GM21723 (cell line): ENCODE measurements at regions not wholly inside any gene's neighbourhood (a gene's known extent, or its start where the extent isn't known, plus 50 kb on each side); places are given as distances from the start of the nearest gene placed in this dataset.

ENCODE experiments used
- ATAC-seq: cut with Tn5 transposase; IDR thresholded peaks from one replicate; pipeline ENCODE4 v1.9.1; 2021; ENCODE audit warnings: mild to moderate bottlenecking, moderate library complexity; ENCODE audit not compliant: unreplicated experiment

GRCh38 chr5:104265531-104266140, 703.0 kb upstream of the NUDT12 start:
- no peak for ATAC-seq

DNA sequence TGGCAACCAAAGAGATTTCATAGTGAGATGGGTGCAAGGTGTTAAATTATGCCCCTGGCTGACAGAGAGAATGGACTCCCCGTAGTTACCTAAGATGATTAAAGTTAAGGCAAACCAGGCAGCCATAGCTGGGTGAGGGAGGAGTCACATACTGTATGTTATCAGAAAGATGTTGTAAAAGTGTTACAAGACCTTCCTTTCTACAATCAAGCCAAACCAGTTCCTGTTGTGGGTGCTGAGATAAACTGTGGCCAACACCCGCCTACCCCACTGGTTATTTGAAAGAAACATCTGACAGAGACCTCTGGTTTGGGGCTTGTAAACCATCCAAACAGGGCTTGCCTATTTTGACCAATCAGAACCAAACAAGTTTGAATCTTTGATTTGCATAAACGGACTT, 684.7 kb upstream of the NUDT12 start:
- no peak for ATAC-seq

DNA sequence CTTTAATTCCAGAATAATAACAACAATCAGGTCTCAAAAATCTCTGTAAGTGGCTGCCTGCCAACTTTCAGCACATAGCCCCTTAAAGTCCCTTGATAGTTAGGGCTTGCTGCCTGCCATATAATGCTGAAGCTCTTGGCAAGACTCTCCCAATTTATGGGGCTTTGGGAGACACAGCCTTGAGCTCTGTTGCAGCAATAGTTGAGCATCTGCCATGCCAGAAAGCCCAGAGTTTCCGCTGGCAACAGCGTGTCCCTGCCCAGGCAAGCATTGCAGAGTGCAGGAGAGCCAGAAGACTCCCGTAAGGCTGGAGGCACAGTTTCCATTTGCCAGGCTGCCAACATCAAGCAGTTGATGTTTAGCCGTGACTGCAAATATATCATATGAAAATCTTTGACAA, 678.5 kb upstream of the NUDT12 start:
- ATAC-seq, result no peak

DNA sequence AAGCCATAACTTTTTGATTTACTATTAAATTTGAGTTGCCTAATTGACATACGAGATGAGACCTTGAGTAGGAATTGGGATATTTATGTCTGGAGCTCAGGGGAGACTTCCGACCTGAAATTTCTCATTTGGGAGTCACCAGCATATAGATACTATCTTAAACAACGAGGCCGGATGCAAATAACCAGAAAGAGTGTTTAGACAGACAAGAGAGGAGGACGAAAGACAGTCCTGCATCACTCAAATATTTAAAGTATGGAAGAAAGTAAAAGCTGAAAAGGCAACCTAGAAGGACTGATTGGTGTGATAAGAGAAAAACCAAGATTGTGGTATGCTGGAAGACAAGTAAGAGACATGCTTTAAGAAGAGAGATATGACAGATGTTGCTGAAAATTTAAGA, 675.0 kb upstream of the NUDT12 start:
- no peak for ATAC-seq

GRCh38 chr5:104223885-104224773, 661.5 kb upstream of the NUDT12 start:
- no peak for ATAC-seq

DNA sequence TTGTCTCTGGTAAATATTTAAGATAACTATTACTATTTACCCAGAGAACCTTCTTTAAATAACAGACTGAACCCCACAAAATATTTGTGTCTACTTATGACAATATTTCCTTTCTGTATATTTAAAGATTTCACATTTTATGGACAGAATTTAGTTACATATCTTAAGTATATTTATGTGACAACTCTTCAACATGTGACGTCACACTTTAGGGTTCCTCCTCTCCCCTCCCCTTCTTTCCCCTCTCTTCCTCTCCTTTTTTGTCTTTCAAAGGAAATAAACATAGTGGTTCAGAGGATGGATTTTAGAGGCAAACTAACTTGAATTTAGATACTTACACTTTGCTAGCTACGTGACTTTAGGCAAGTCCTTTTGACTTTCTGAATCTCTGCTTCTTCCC, 655.6 kb upstream of the NUDT12 start:
- ATAC-seq, result no peak

DNA sequence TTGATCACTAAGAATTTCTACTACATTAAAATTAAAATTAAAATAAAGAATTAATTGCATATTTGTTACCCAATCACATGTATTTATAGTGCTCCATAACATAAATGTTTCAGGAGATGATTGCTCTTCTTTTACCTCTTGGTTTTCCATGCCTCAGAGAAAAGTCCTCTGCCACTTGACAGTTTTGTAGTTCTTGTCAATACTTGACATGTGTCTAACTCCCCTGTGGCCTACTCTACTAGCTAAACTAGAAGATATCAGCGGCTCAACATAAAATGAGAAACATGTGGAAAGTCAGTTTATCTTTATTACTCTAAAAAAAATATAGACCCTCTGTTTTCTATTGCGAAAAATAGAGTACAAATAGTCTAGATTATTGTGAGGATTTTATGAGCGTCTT, 650.6 kb upstream of the NUDT12 start:
- no peak for ATAC-seq

- ATAC-seq, result no peak
Measured at GRCh38 chr5:104199771-104200170, 637.2 kb upstream of the NUDT12 start.

DNA sequence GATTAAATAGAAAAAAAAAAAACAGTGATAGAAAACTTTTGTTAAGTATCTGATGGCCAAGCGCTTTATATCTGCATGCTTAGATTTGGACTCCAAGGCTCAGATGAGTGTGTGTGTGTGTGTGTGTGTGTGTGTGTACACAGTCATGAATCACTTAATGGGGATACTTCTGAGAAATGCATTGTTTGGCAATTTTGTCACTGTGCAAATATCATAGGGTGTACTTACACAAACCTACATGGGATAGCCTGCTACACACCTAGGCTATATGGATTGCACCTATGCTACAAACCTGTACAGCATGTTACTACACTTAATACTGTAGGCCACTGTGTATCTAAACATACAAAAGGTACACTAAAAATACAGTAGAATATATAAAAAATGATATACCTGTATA, 635.6 kb upstream of the NUDT12 start:
- no peak for ATAC-seq

- no peak for ATAC-seq
Measured at GRCh38 chr5:104189909-104190308, 627.3 kb upstream of the NUDT12 start.

GRCh38 chr5:104189031-104189430, 626.4 kb upstream of the NUDT12 start:
- ATAC-seq, result no peak

GRCh38 chr5:104187656-104188055, 625.1 kb upstream of the NUDT12 start:
- ATAC-seq, result no peak

DNA sequence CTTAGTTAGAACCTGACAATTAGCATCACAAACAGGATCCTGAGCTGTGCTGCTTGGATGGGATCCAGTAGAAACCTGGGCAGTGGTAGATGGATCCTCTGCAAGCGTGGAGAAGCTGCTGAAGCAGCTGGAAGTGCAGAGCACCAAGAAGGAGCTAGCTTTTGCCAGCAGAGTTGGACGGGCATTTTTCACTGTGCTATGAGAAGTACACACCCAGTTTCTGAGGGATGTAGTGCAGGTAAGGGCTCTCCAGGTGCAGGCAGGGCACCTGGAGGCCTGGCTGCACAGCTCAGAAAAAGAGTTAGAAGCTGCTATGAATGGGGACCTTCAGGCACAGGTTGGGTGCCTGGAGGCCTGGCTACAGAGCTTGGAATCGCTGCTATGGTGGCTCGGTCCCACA, 623.9 kb upstream of the NUDT12 start:
- no peak for ATAC-seq

GRCh38 chr5:104186100-104186499, 623.5 kb upstream of the NUDT12 start:
- ATAC-seq, result no peak

- no peak for ATAC-seq
Measured at GRCh38 chr5:104184264-104184663, 621.7 kb upstream of the NUDT12 start.

- ATAC-seq, result no peak
Measured at GRCh38 chr5:104178829-104179456, 616.4 kb upstream of the NUDT12 start.

GRCh38 chr5:104178066-104178465, 615.5 kb upstream of the NUDT12 start:
- no peak for ATAC-seq

DNA sequence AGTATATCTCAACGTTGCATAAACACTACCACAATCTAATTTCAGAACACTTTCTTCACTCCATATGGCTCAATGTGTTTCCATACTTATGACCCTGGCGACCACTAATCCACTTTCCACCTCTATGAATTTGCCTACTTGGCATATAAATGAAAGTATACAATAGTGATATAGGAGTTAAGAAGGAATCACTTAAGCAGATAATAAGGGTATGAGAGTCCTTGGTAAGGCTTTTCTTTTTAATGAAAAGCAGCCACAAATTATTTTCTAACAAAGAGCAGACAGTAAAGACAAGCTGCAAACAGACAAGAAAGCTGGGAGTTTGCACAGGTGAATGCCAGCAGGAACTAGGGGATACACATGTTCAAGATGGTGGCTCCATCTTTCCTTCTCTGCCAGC, 615.1 kb upstream of the NUDT12 start:
- ATAC-seq, result no peak

DNA sequence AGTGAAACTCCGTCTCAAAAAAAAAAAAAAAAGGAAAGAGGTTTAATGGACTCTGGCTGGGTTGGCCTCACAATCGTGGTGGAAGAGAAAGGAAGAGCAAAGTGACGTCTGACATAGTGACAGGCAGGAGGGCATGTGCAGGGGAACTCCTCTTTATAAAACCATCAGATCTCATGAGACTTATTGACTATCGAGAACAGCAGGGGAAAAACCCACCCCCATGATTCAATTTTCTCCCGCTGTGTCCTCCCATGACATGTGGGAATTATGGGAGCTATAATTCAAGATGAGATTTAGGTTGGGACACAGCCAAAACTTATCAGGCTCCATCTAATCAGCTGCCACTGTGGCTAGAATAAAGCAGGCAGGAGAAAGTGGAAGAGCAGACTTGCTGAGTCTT, 610.4 kb upstream of the NUDT12 start:
- no peak for ATAC-seq

GRCh38 chr5:104171958-104172690, 609.5 kb upstream of the NUDT12 start:
- no peak for ATAC-seq

GRCh38 chr5:104170926-104171325, 608.3 kb upstream of the NUDT12 start:
- no peak for ATAC-seq
